Breast epithelium (tissue), 3 donors: ENCODE measurements at regions not wholly inside any gene's neighbourhood (a gene's known extent, or its start where the extent isn't known, plus 50 kb on each side); places are given as distances from the start of the nearest gene placed in this dataset.

Experiments used
- POLR2A ChIP-seq: fragments of 450-650 bp; IDR thresholded peaks from one replicate; pipeline ENCODE4 v1.6.1; 2016; ENCODE audit warnings: antibody characterized with exemption, mild to moderate bottlenecking, moderate library complexity
- TF ChIP-seq, protein P1 (sequence below), 3 donors: fragments of 450-650 bp; IDR thresholded peaks; one replicate each; pipeline ENCODE4 v1.5.1; 2016 to 2017; ENCODE audit warnings: antibody characterized with exemption in 3 of 3, mild to moderate bottlenecking in 3 of 3, moderate library complexity in 3 of 3

DNA sequence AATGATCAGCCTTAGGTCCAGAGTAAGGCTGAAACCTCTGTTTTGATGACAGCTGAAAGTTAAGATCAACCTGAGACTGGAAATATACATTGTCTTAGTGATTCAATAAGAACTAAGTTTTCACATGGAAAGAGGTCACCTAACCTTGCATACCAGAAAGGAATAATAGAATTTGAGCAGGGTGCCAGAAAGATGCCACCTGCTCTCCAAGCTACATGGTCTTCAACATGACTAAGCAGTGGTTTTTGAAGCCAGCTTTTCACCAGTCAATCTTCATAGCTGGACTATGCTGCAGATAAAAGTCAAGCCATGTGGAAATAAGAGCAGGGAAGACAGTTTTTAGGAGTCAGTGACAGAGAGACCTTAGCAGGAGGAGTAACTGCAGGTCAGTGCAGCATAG lies 589.4 kb upstream of the SYT4 start:
- TF ChIP-seq, protein P1, sequence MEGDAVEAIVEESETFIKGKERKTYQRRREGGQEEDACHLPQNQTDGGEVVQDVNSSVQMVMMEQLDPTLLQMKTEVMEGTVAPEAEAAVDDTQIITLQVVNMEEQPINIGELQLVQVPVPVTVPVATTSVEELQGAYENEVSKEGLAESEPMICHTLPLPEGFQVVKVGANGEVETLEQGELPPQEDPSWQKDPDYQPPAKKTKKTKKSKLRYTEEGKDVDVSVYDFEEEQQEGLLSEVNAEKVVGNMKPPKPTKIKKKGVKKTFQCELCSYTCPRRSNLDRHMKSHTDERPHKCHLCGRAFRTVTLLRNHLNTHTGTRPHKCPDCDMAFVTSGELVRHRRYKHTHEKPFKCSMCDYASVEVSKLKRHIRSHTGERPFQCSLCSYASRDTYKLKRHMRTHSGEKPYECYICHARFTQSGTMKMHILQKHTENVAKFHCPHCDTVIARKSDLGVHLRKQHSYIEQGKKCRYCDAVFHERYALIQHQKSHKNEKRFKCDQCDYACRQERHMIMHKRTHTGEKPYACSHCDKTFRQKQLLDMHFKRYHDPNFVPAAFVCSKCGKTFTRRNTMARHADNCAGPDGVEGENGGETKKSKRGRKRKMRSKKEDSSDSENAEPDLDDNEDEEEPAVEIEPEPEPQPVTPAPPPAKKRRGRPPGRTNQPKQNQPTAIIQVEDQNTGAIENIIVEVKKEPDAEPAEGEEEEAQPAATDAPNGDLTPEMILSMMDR (IDR thresholded peaks at IDR 0.05): no peak
- TF ChIP-seq POLR2A: no peak
